ACC112 (cell line): ENCODE measurements at regions not wholly inside any gene's neighbourhood (a gene's known extent, or its start where the extent isn't known, plus 50 kb on each side); places are given as distances from the start of the nearest gene placed in this dataset.
A peak's percentile ranks its signal among the peaks of the same experiment; 100 is the strongest.

Source experiments
- H2AFZ ChIP-seq: fragments of 200-600 bp; sonication (generic); one replicate; pipeline ENCODE4 v1.6.0; 2017; ENCODE audit warnings: antibody characterized with exemption, low read length; ENCODE audit not compliant: unreplicated experiment
- H3K27ac ChIP-seq: fragments of 200-600 bp; sonication (generic); 2 replicates; pipeline ENCODE4 v1.5.1; 2014; ENCODE audit warnings: low read depth, mild to moderate bottlenecking, antibody characterized with exemption, low read length, moderate library complexity
- H3K27me3 ChIP-seq: fragments of 200-600 bp; sonication (generic); 2 replicates; pipeline ENCODE4 v1.6.1; 2014; ENCODE audit warnings: mild to moderate bottlenecking, antibody characterized with exemption, low read length, moderate library complexity, mixed read lengths; ENCODE audit not compliant: insufficient read depth
- H3K36me3 ChIP-seq: fragments of 200-600 bp; sonication (generic); 2 replicates; pipeline ENCODE4 v1.6.1; 2016; ENCODE audit warnings: mild to moderate bottlenecking, antibody characterized with exemption, low read length, moderate library complexity, mixed read lengths; ENCODE audit not compliant: insufficient read depth
- H3K4me1 ChIP-seq: fragments of 200-600 bp; sonication (generic); one replicate; pipeline ENCODE4 v1.6.1; 2016; ENCODE audit warnings: low read length, mixed read lengths; ENCODE audit not compliant: insufficient read depth, unreplicated experiment, control insufficient read depth
- H3K4me3 ChIP-seq: fragments of 200-600 bp; sonication (generic); 2 replicates; pipeline ENCODE4 v1.5.1; 2014; ENCODE audit warnings: mild to moderate bottlenecking, low read depth, low read length
- H3K79me2 ChIP-seq: fragments of 200-600 bp; sonication (generic); one replicate; pipeline ENCODE4 v1.6.0; 2016; ENCODE audit warnings: low read length; ENCODE audit not compliant: control insufficient read depth, unreplicated experiment, insufficient read depth

GRCh38 chr3:113070072-113070640 is 79.4 kb downstream of the GTPBP8 start:
- Histone ChIP-seq H3K79me2 (no peaks in the 10 kb centered on the region), H3K27me3 (no peaks in the 10 kb centered on the region), H3K4me1 (peaks cover 6% of the 10 kb centered on the region), H3K36me3 (no peaks in the 10 kb centered on the region), H2AFZ (no peak overlapping the region), H3K27ac (no peak overlapping the region), H3K4me3 (no peak overlapping the region)

GRCh38 chr3:113070681-113071113 is 79.9 kb downstream of the GTPBP8 start:
- Histone ChIP-seq H3K79me2 (no peaks in the 10 kb centered on the region), H3K4me1 (peaks cover 6% of the 10 kb centered on the region), H3K27ac (no peak overlapping the region), H3K36me3 (no peaks in the 10 kb centered on the region), H2AFZ (no peak overlapping the region), H3K27me3 (no peaks in the 10 kb centered on the region), H3K4me3 (no peak overlapping the region)

- Histone ChIP-seq H3K27me3 (no peaks in the 10 kb centered on the region), H3K4me3 (no peak overlapping the region), H2AFZ (no peak overlapping the region), H3K79me2 (no peaks in the 10 kb centered on the region), H3K36me3 (no peaks in the 10 kb centered on the region), H3K27ac (no peak overlapping the region), H3K4me1 (peaks cover 2% of the 10 kb centered on the region)
These were observed 84.8 kb downstream of the GTPBP8 start for GRCh38 chr3:113075588-113075987.

GRCh38 chr3:113079218-113079961 is 88.6 kb downstream of the GTPBP8 start:
- H3K79me2 ChIP-seq: no peaks in the 10 kb centered on the region
- no peak overlapping the region for H3K27ac ChIP-seq
- no peaks in the 10 kb centered on the region for H3K27me3 ChIP-seq
- peak overlapping the region; percentile 6 for H2AFZ ChIP-seq
- peaks cover 4% of the 10 kb centered on the region for H3K4me1 ChIP-seq
- H3K36me3 ChIP-seq: no peaks in the 10 kb centered on the region
- no peak overlapping the region for H3K4me3 ChIP-seq

GRCh38 chr3:113084777-113085176 is 94.0 kb downstream of the GTPBP8 start:
- peaks cover 9% of the 10 kb centered on the region for H3K4me1 ChIP-seq
- H3K79me2 ChIP-seq: no peaks in the 10 kb centered on the region
- no peaks in the 10 kb centered on the region for H3K36me3 ChIP-seq
- no peak overlapping the region for H2AFZ ChIP-seq
- H3K27me3 ChIP-seq: peaks cover 16% of the 10 kb centered on the region
- peak overlapping the region; percentile 28; the same call in 1 of the 2 replicates for H3K4me3 ChIP-seq
- H3K27ac ChIP-seq: peak overlapping the region; percentile 18; the same call in 1 of the 2 replicates

- Histone ChIP-seq H3K79me2 (no peaks in the 10 kb centered on the region), H3K36me3 (no peaks in the 10 kb centered on the region), H3K4me3 (no peak overlapping the region), H3K27ac (no peak overlapping the region), H3K27me3 (peaks cover 35% of the 10 kb centered on the region), H3K4me1 (peaks cover 9% of the 10 kb centered on the region), H2AFZ (no peak overlapping the region)
These were observed 96.0 kb downstream of the GTPBP8 start for GRCh38 chr3:113086560-113087461.

- Histone ChIP-seq H3K4me1 (peaks cover 9% of the 10 kb centered on the region), H3K27me3 (peaks cover 42% of the 10 kb centered on the region), H3K36me3 (no peaks in the 10 kb centered on the region), H3K27ac (no peak overlapping the region), H2AFZ (no peak overlapping the region), H3K4me3 (no peak overlapping the region), H3K79me2 (no peaks in the 10 kb centered on the region)
These were observed 97.8 kb downstream of the GTPBP8 start for GRCh38 chr3:113088616-113089015.

GRCh38 chr3:113091417-113091816 is 100.6 kb downstream of the GTPBP8 start:
- Histone ChIP-seq H3K27me3 (peaks cover 54% of the 10 kb centered on the region), H2AFZ (no peak overlapping the region), H3K36me3 (no peaks in the 10 kb centered on the region), H3K4me3 (no peak overlapping the region), H3K79me2 (no peaks in the 10 kb centered on the region), H3K4me1 (peaks cover 10% of the 10 kb centered on the region), H3K27ac (no peak overlapping the region)

- Histone ChIP-seq H3K4me1 (peaks cover 24% of the 10 kb centered on the region), H2AFZ (no peak overlapping the region), H3K27ac (no peak overlapping the region), H3K4me3 (no peak overlapping the region), H3K27me3 (peaks cover 54% of the 10 kb centered on the region), H3K79me2 (no peaks in the 10 kb centered on the region), H3K36me3 (no peaks in the 10 kb centered on the region)
These were observed 102.0 kb downstream of the GTPBP8 start for GRCh38 chr3:113092746-113093145.

- Histone ChIP-seq H3K27ac (no peak overlapping the region), H3K4me3 (no peak overlapping the region), H3K27me3 (peaks cover 40% of the 10 kb centered on the region), H3K4me1 (peaks cover 38% of the 10 kb centered on the region), H2AFZ (no peak overlapping the region), H3K79me2 (no peaks in the 10 kb centered on the region), H3K36me3 (no peaks in the 10 kb centered on the region)
These were observed 103.8 kb downstream of the GTPBP8 start for GRCh38 chr3:113094337-113095221.
